MCF 10A (cell line): ENCODE measurements at regions not wholly inside any gene's neighbourhood (a gene's known extent, or its start where the extent isn't known, plus 50 kb on each side); places are given as distances from the start of the nearest gene placed in this dataset.

Experiments used
- BruUV-seq: library from RNA; stranded (reverse); fragments of 400-500 nt; replicated peaks from 2 replicates; lab custom pipeline; 2021; lab: Mats Ljungman, UMichigan
- CTCF ChIA-PET: fragments of 300-600 bp; sonication (Branson Sonifier 250); formaldehyde crosslinking; extraction: SDS; loops from one replicate; lab custom pipeline; 2021; ENCODE audit warnings: antibody characterized with exemption, inconsistent platforms; lab: Yijun Ruan, JAX
- POLR2A ChIA-PET: fragments of 300-600, 350-650 bp; sonication (Branson Sonifier 250); formaldehyde crosslinking; extraction: SDS; loops from one replicate; lab custom pipeline; 2020; ENCODE audit warnings: antibody characterized with exemption, inconsistent platforms; lab: Yijun Ruan, JAX
- DNase-seq: peaks from one replicate; pipeline ENCODE4 v3.0.0-alpha.2; 2018; ENCODE audit not compliant: unreplicated experiment
- H3K27ac Mint-ChIP-seq: one replicate; pipeline ENCODE4 v1.8.0; 2022; ENCODE audit warnings: mild to moderate bottlenecking, low read depth, mixed read lengths; ENCODE audit not compliant: unreplicated experiment
- H3K27me3 Mint-ChIP-seq: one replicate; pipeline ENCODE4 v1.8.0; 2022; ENCODE audit warnings: mixed read lengths; ENCODE audit not compliant: insufficient read depth, unreplicated experiment
- H3K36me3 Mint-ChIP-seq: one replicate; pipeline ENCODE4 v1.8.0; 2022; ENCODE audit warnings: mild to moderate bottlenecking, moderate library complexity, mixed read lengths; ENCODE audit not compliant: insufficient read depth, unreplicated experiment
- H3K4me1 Mint-ChIP-seq: one replicate; pipeline ENCODE4 v1.8.0; 2022; ENCODE audit warnings: mixed read lengths; ENCODE audit not compliant: insufficient read depth, unreplicated experiment
- H3K4me3 Mint-ChIP-seq: one replicate; pipeline ENCODE4 v1.8.0; 2022; ENCODE audit warnings: mild to moderate bottlenecking, moderate library complexity, mixed read lengths; ENCODE audit not compliant: unreplicated experiment
- H3K9me3 Mint-ChIP-seq: one replicate; pipeline ENCODE4 v1.8.0; 2022; ENCODE audit warnings: mixed read lengths; ENCODE audit not compliant: unreplicated experiment
- CTCF ChIP-seq: fragments of 200-600 bp; IDR thresholded peaks from one replicate; pipeline ENCODE4 v1.8.0; 2022; ENCODE audit warnings: antibody characterized with exemption, mild to moderate bottlenecking; ENCODE audit not compliant: unreplicated experiment
- intact Hi-C: fragments of 100-400 bp; cut with micrococcal nuclease; formaldehyde crosslinking; loops from 2 replicates; pipeline ENCODE4 v1.14.1; 2022

DNA sequence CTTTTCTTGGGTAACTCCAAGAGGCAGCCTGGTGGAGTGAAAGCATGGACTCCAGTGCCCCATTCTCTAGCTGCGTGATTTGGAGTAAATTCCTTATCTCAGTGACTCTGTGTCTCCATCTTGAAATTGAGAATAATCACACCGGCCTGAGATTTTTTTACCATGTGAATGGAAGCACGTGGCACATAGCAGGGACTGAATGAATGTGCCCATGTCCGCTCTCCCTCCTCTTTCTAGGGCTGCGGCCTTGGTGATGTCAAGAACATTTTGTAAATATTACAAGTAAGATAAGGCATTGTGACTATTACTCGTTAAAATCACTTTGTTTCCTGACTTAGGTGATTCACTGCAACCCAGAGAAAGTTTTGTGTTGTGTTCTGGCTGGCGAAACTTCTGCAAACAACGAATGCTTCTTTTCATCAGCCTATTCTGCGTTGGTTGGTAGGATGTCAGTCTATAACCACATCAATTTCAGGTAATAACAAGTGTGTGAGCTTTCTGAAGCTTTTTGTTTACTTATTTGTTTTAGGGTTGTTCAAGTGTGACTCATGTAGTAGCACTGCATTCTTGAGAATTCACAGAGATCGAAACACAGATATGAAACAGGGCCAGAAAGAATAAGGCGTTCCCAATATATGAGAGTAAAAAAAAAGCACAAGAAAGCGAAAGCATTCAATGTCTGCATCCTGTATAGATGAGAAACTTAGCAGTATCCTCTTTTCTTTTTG, 135.7 kb upstream of the SLC45A1 start:
- Mint-ChIP-seq H3K36me3 (peaks cover 6% of the 10 kb centered on the region), H3K27me3 (no peaks in the 10 kb centered on the region), H3K9me3 (no peaks in the 10 kb centered on the region), H3K4me1 (peaks cover 24% of the 10 kb centered on the region), H3K27ac (peak overlapping the region; percentile 96), H3K4me3 (peak overlapping the region; percentile 33)
- ChIA-PET CTCF (no interaction called here), POLR2A (interaction anchor here (0.6 to 10.9 kb wide), 23 partner anchors 10 to 220 kb away, joined by 3 to 107 read pairs (median 5); partner anchors contain the start of gene PARK7)
- no TSS peak for BruUV-seq
- intact Hi-C loops, result loop anchor here (1.0 to 5.0 kb wide), 4 partner anchors 30 to 86 kb away; no protein-coding TSS in a partner anchor
- DNase-seq, result peak; percentile 90
- no peak for TF ChIP-seq CTCF

- intact Hi-C loops, result no loop called here
- H3K27ac Mint-ChIP-seq, result no peak overlapping the region
- no peak overlapping the region for H3K4me3 Mint-ChIP-seq
- TF ChIP-seq CTCF, result no peak
- POLR2A ChIA-PET, result interaction anchor here (1.0 to 1.8 kb wide), 3 partner anchors 25 to 46 kb away, joined by 3 to 7 read pairs (median 5); no protein-coding TSS in a partner anchor
- DNase-seq, result no peak
- no peaks in the 10 kb centered on the region for H3K27me3 Mint-ChIP-seq
- H3K36me3 Mint-ChIP-seq, result peaks cover 6% of the 10 kb centered on the region
- no peaks in the 10 kb centered on the region for H3K9me3 Mint-ChIP-seq
- CTCF ChIA-PET, result interaction anchor here (0.6 kb wide), 1 partner anchor 11 kb away, joined by 3 read pairs; no protein-coding TSS in a partner anchor
- BruUV-seq, result no TSS peak
- peaks cover 26% of the 10 kb centered on the region for H3K4me1 Mint-ChIP-seq
Measured at GRCh38 chr1:8179132-8179793, 138.7 kb upstream of the SLC45A1 start.

- ChIA-PET CTCF (no interaction called here), POLR2A (interaction anchor here (0.7 to 2.0 kb wide), 2 partner anchors 38 to 83 kb away, joined by 3 to 13 read pairs; no protein-coding TSS in a partner anchor)
- intact Hi-C loops, result no loop called here
- TF ChIP-seq CTCF, result no peak
- no peaks in the 10 kb centered on the region for H3K27me3 Mint-ChIP-seq
- BruUV-seq, result no TSS peak
- peaks cover 9% of the 10 kb centered on the region for H3K4me1 Mint-ChIP-seq
- no peak overlapping the region for H3K4me3 Mint-ChIP-seq
- no peaks in the 10 kb centered on the region for H3K36me3 Mint-ChIP-seq
- no peaks in the 10 kb centered on the region for H3K9me3 Mint-ChIP-seq
- H3K27ac Mint-ChIP-seq, result peak overlapping the region; percentile 86
- no peak for DNase-seq
Measured at GRCh38 chr1:8176279-8176678, 141.6 kb upstream of the SLC45A1 start.

- POLR2A ChIA-PET, result interaction anchor here (0.6 to 2.0 kb wide), 19 partner anchors 9 to 151 kb away, joined by 3 to 30 read pairs (median 4); no protein-coding TSS in a partner anchor
- peak; percentile 75 for DNase-seq
- TSS peak; percentile 85 for BruUV-seq
Measured at GRCh38 chr1:8174807-8175206, 143.1 kb upstream of the SLC45A1 start.

More at GRCh38 chr1:8174807-8175206, 143.1 kb upstream of the SLC45A1 start:
- Mint-ChIP-seq H3K27me3 (no peaks in the 10 kb centered on the region), H3K36me3 (no peaks in the 10 kb centered on the region), H3K4me3 (no peak overlapping the region), H3K4me1 (peaks cover 14% of the 10 kb centered on the region), H3K27ac (peak overlapping the region; percentile 93), H3K9me3 (no peaks in the 10 kb centered on the region)
- CTCF ChIA-PET, result interaction anchor here (1.1 kb wide), 1 partner anchor 20 kb away, joined by 3 read pairs; no protein-coding TSS in a partner anchor
- intact Hi-C loops, result no loop called here
- no peak for TF ChIP-seq CTCF
